Suprapubic skin (tissue), 4 donors: ENCODE measurements at regions not wholly inside any gene's neighbourhood (a gene's known extent, or its start where the extent isn't known, plus 50 kb on each side); places are given as distances from the start of the nearest gene placed in this dataset.

ENCODE experiments used
- DNase-seq, 2 donors: peaks; one replicate each; pipeline ENCODE4 v3.0.0-alpha.2; 2019; ENCODE audit warnings: low spot score in 2 of 2
- H3K27ac ChIP-seq: fragments of 200-600 bp; sonication (generic); one replicate; pipeline ENCODE4 v1.5.1; 2019
- H3K27me3 ChIP-seq: fragments of 200-600 bp; sonication (generic); one replicate; pipeline ENCODE4 v1.5.1; 2019
- H3K36me3 ChIP-seq: fragments of 200-600 bp; sonication (generic); one replicate; pipeline ENCODE4 v1.5.1; 2019
- H3K4me1 ChIP-seq: fragments of 200-600 bp; sonication (generic); one replicate; pipeline ENCODE4 v1.5.1; 2019
- H3K4me3 ChIP-seq: fragments of 200-600 bp; sonication (generic); one replicate; pipeline ENCODE4 v1.5.1; 2019; ENCODE audit warnings: mild to moderate bottlenecking
- H3K9me3 ChIP-seq: fragments of 200-600 bp; sonication (generic); one replicate; pipeline ENCODE4 v1.5.1; 2019
- CTCF ChIP-seq, 2 donors: fragments of 200-600 bp in 1 of 2; fragments of 450-650 bp in 1 of 2; sonication (generic) in 1 of 2; IDR thresholded peaks; one replicate each; pipeline ENCODE4 v1.5.1; 2016 to 2019; ENCODE audit warnings: antibody characterized with exemption in 2 of 2, mild to moderate bottlenecking in 1 of 2, moderate library complexity in 1 of 2
- EP300 ChIP-seq: sonication (generic); formaldehyde crosslinking; IDR thresholded peaks from one replicate; pipeline ENCODE4 v1.6.1; 2017; ENCODE audit warnings: antibody characterized with exemption
- POLR2A ChIP-seq, 2 donors: fragments of 450-650 bp; IDR thresholded peaks; one replicate each; pipeline ENCODE4 v1.6.1; 2017; ENCODE audit warnings: antibody characterized with exemption in 2 of 2, mild to moderate bottlenecking in 2 of 2, moderate library complexity in 2 of 2
- POLR2AphosphoS5 ChIP-seq, 3 donors: sonication (generic); formaldehyde crosslinking; IDR thresholded peaks; one replicate each; pipeline ENCODE4 v1.6.1; 2017; ENCODE audit warnings: antibody characterized with exemption in 3 of 3
- WGBS: methylation state at CpG from one replicate; pipeline ENCODE4 v1.1.5; 2018; 5-methylcytosine and 5-hydroxymethylcytosine counted together

GRCh38 chr3:106642161-106642560 lies 735.1 kb upstream of the CCDC54 start:
- Histone ChIP-seq H3K27me3 (no peaks in the 10 kb centered on the region), H3K4me1 (no peaks in the 10 kb centered on the region), H3K27ac (no peak overlapping the region), H3K4me3 (no peak overlapping the region), H3K9me3 (no peaks in the 10 kb centered on the region), H3K36me3 (no peaks in the 10 kb centered on the region)
- TF ChIP-seq POLR2AphosphoS5 (IDR thresholded peaks at IDR 0.05) (no peak), EP300 (no peak)
- DNase-seq, result no peak

- H3K27me3 ChIP-seq, result no peaks in the 10 kb centered on the region
- TF ChIP-seq CTCF (IDR thresholded peaks at IDR 0.05), result no peak
- no peak for TF ChIP-seq POLR2AphosphoS5 (IDR thresholded peaks at IDR 0.05)
- no peaks in the 10 kb centered on the region for H3K9me3 ChIP-seq
- H3K4me1 ChIP-seq, result no peaks in the 10 kb centered on the region
- no peak for DNase-seq
- H3K4me3 ChIP-seq, result no peak overlapping the region
- H3K27ac ChIP-seq, result no peak overlapping the region
- WGBS, result 93% methylated on average over 3 of the region's 33 CpGs
- no peaks in the 10 kb centered on the region for H3K36me3 ChIP-seq
Measured at GRCh38 chr3:106643684-106644161, 733.5 kb upstream of the CCDC54 start.

GRCh38 chr3:106673926-106674569 lies 703.2 kb upstream of the CCDC54 start:
- Histone ChIP-seq H3K36me3 (no peaks in the 10 kb centered on the region), H3K27ac (no peak overlapping the region), H3K27me3 (no peaks in the 10 kb centered on the region), H3K9me3 (no peaks in the 10 kb centered on the region), H3K4me1 (no peaks in the 10 kb centered on the region), H3K4me3 (no peak overlapping the region)
- no peak for DNase-seq
- TF ChIP-seq POLR2AphosphoS5 (IDR thresholded peaks at IDR 0.05), result no peak
- no peak for TF ChIP-seq EP300
- TF ChIP-seq CTCF (IDR thresholded peaks at IDR 0.05), result no peak
- TF ChIP-seq POLR2A (IDR thresholded peaks at IDR 0.05), result no peak
- WGBS, result 76% methylated on average over 2 of the region's 2 CpGs

GRCh38 chr3:106675451-106675850 lies 701.8 kb upstream of the CCDC54 start:
- no peaks in the 10 kb centered on the region for H3K27me3 ChIP-seq

GRCh38 chr3:106678657-106679390 lies 698.4 kb upstream of the CCDC54 start:
- Histone ChIP-seq H3K27ac (no peak overlapping the region), H3K36me3 (no peaks in the 10 kb centered on the region), H3K4me1 (no peaks in the 10 kb centered on the region), H3K9me3 (no peaks in the 10 kb centered on the region), H3K4me3 (no peak overlapping the region), H3K27me3 (no peaks in the 10 kb centered on the region)
- 83% methylated on average over 12 of the region's 12 CpGs for WGBS
- TF ChIP-seq CTCF (IDR thresholded peaks at IDR 0.05) (no peak), POLR2AphosphoS5 (IDR thresholded peaks at IDR 0.05) (no peak), EP300 (no peak)
- DNase-seq, result no peak

More at GRCh38 chr3:106675451-106675850, 701.8 kb upstream of the CCDC54 start:
- Histone ChIP-seq H3K9me3 (no peaks in the 10 kb centered on the region), H3K4me3 (no peak overlapping the region), H3K36me3 (no peaks in the 10 kb centered on the region), H3K27ac (no peak overlapping the region), H3K4me1 (no peaks in the 10 kb centered on the region)
- TF ChIP-seq POLR2AphosphoS5 (IDR thresholded peaks at IDR 0.05) (no peak), EP300 (no peak), POLR2A (IDR thresholded peaks at IDR 0.05) (no peak), CTCF (IDR thresholded peaks at IDR 0.05) (no peak)
- DNase-seq, result no peak
- WGBS, result 48% methylated on average over 2 of the region's 2 CpGs
